Stimulated activated CD4-positive, alpha-beta T cell treated with anti-CD3 and anti-CD28 coated beads, Interleukin-2, amount 100 ng/mL, for 24 hours (primary cell): ENCODE measurements at regions not wholly inside any gene's neighbourhood (a gene's known extent, or its start where the extent isn't known, plus 50 kb on each side); places are given as distances from the start of the nearest gene placed in this dataset.
A peak's percentile ranks its signal among the peaks of the same experiment; 100 is the strongest.

Source experiments
- DNase-seq, 2 donors: peaks; one replicate each; pipeline ENCODE4 v3.0.0-alpha.2; 2020

- no peak for DNase-seq
These were observed 369.2 kb upstream of the CDH4 start for GRCh38 chr20:60882836-60883235.

- DNase-seq: no peak
These were observed 368.6 kb upstream of the CDH4 start for GRCh38 chr20:60883496-60883895.

- DNase-seq: no peak
These were observed 367.8 kb upstream of the CDH4 start for GRCh38 chr20:60884277-60884676.

- DNase-seq: no peak
These were observed 363.3 kb upstream of the CDH4 start for GRCh38 chr20:60888771-60889170.

GRCh38 chr20:60892095-60892813 is 359.8 kb upstream of the CDH4 start:
- DNase-seq: no peak

GRCh38 chr20:60894091-60894490 is 358.0 kb upstream of the CDH4 start:
- no peak for DNase-seq

- DNase-seq: no peak
These were observed 356.5 kb upstream of the CDH4 start for GRCh38 chr20:60895363-60896079.

- DNase-seq: no peak
These were observed 354.1 kb upstream of the CDH4 start for GRCh38 chr20:60897976-60898375.

GRCh38 chr20:60899320-60899719 is 352.7 kb upstream of the CDH4 start:
- no peak for DNase-seq

GRCh38 chr20:60900618-60901017 is 351.4 kb upstream of the CDH4 start:
- no peak for DNase-seq

- DNase-seq: no peak
These were observed 350.2 kb upstream of the CDH4 start for GRCh38 chr20:60901831-60902230.

- DNase-seq: no peak
These were observed 348.6 kb upstream of the CDH4 start for GRCh38 chr20:60903325-60903971.

GRCh38 chr20:60904730-60905129 is 347.3 kb upstream of the CDH4 start:
- DNase-seq: no peak

GRCh38 chr20:60905919-60906318 is 346.1 kb upstream of the CDH4 start:
- no peak for DNase-seq

GRCh38 chr20:60906555-60906954 is 345.5 kb upstream of the CDH4 start:
- DNase-seq: no peak

GRCh38 chr20:60913298-60913697 is 338.8 kb upstream of the CDH4 start:
- no peak for DNase-seq

- peak; percentile 20 to 43 for DNase-seq
These were observed 330.9 kb upstream of the CDH4 start for GRCh38 chr20:60921022-60921622.

- DNase-seq: no peak
These were observed 325.2 kb upstream of the CDH4 start for GRCh38 chr20:60926831-60927230.

- no peak for DNase-seq
These were observed 323.7 kb upstream of the CDH4 start for GRCh38 chr20:60928341-60928740.

GRCh38 chr20:60930023-60930790 is 321.9 kb upstream of the CDH4 start:
- no peak for DNase-seq

GRCh38 chr20:60931696-60932095 is 320.4 kb upstream of the CDH4 start:
- no peak for DNase-seq

- no peak for DNase-seq
These were observed 317.3 kb upstream of the CDH4 start for GRCh38 chr20:60934724-60935123.

GRCh38 chr20:60935971-60936370 is 316.1 kb upstream of the CDH4 start:
- DNase-seq: no peak
